ENCODE measurements at regions not wholly inside any gene's neighbourhood (a gene's known extent, or its start where the extent isn't known, plus 50 kb on each side); places are given as distances from the start of the nearest gene placed in this dataset.
"Not testable (repeated sequence)": the region's sequence is repeated elsewhere in the genome, so short reads cannot be mapped to it uniquely, and the experiment has no call there.

DNA sequence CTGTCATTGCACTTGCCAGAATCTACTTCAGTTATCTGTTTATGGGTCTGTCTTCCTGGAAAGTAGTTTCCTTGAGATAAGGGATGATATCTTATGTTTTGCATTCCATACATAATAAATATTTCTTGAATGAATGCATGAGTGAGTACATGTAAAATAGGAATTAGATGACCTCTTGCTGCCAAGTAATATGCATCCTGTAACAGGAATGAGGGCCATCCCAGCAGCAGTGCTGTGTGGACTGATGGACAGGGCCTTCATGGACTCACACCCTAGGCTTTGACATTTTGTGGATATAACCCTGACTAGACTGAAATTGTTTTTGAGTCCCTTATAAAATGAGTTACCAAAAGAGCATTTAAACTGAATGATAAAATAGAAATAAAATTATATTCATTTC, 77.2 kb upstream of the NEIL3 start:
- DNase-seq (ENCODE audit: extremely low read depth, low read depth): no peak

GRCh38 chr4:177235026-177235425, 74.6 kb upstream of the NEIL3 start:
- no peak for DNase-seq (ENCODE audit: extremely low read depth, low read depth)

DNA sequence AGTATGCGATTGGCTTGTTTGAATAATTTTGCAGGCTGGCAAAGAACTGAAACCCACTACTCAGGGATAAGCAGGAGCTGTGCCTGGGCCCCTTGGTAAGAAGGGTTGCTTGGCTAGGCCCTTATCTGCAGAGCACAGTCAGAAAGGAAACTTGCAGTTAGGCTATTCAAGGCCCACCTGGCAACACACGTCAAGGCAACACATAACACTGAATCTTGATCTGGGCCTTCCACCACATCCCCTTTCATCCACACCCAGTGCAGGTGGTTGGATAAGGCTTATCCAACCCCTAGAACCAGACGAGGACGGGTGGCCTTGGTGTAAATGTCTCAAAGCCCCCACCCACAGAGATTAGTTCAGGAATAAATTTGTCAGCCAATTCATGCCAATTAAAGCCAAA, 72.8 kb upstream of the NEIL3 start:
- no peak for DNase-seq (ENCODE audit: extremely low read depth, low read depth)

DNA sequence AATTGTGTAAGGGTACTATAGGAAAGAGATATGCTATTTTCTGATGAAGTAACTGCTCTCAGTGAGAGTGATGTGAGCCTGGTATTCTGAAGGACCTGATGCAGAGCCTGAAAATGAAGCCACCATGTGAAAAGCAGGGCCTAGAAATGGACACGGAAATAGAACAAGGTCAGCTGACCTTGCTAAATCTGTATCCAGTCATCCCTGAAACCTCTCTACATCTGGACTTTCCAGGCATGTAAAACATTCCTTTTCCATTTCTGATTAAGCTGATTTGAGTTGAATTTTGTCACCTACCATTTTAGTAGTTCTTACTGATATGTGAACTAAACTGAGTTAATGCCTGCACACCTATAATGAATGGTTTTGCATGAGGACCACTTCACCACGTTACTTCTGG, 72.4 kb upstream of the NEIL3 start:
- DNase-seq (ENCODE audit: extremely low read depth, low read depth): no peak

DNA sequence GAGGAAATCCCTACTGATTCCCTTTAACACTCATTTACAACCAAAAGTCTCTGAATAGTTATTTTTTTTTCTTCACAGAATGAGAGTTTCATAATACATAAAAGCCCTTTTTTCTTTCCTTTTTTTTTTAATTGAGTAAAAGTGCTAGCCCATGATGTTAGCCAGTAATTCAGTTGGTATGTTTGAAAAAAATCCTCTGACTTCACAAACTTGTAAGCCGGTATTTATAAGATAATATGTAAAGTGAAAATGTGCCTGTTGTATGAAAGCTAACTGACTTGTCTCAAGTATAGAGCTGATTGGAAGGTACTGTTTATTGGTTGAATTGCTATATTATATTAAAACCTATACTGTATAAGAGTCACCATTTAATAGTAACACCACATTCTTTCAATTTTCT, 70.2 kb upstream of the NEIL3 start:
- no peak for DNase-seq (ENCODE audit: extremely low read depth, low read depth)

DNA sequence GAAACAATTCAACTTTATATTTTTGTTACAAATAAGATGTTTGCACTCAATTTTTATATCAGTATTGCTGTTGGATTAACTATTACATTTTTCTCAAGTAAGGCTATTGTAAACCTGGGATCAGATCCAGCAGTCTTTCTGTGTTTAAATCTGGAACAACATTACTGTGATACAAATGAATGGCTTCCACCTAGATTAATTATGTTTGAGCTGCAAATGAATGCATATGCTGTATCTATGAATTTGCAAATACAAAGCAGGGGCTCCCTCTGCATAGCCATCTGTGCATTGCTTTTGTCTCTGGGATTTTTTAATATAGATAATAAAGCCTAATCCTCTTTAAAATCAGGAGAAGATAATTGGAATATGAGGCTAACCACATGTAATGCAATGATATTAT, 69.8 kb upstream of the NEIL3 start:
- no peak for DNase-seq (ENCODE audit: extremely low read depth, low read depth)

GRCh38 chr4:177242651-177243286, 66.9 kb upstream of the NEIL3 start:
- DNase-seq (ENCODE audit: extremely low read depth, low read depth): no peak

- DNase-seq (ENCODE audit: extremely low read depth, low read depth): no peak
These were observed 62.8 kb upstream of the NEIL3 start for GRCh38 chr4:177246641-177247584.

GRCh38 chr4:177250056-177250696, 59.5 kb upstream of the NEIL3 start:
- peak; percentile 66 for DNase-seq (ENCODE audit: extremely low read depth, low read depth)

GRCh38 chr4:177251237-177251636, 58.4 kb upstream of the NEIL3 start:
- DNase-seq (ENCODE audit: extremely low read depth, low read depth): peak; percentile 6

DNA sequence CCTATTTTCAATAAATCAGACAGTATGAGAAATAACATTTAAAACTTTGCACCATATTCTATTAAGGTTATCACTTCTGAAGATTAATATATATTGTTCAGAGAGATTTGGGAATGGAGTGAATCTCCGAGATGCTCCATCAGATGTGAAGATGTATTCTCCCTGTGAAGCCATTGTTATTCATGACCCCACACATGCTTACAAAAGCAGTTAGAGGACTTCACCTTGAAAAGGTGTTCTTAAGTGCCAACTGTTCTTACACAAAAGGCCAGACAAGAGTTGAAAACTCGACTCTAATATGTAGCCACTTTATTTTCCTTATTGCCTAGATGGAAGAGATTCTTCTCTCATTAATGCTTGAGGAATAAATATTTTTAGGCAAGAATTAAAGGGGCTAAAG, 54.3 kb upstream of the NEIL3 start:
- no peak for DNase-seq (ENCODE audit: extremely low read depth, low read depth)

DNA sequence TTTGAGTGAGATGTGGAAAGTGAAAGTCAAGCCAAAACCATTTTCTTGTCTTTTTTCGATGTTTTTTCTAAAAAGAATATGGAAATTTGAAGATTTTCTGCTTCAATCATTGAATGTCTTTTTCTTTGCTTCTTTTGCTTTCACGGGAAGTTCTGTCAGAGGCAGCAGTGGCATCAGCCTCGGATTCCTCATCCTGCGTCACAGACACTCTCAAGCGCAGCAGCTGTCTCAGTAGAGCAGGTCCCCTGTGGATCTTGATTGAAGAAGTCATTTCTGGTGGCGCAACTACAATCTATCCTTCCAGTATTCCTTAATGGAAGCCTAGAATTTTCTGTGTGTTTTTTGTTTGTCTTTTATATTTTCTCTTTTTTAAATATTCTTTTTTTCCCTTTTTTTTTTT, 52.7 kb upstream of the NEIL3 start:
- DNase-seq (ENCODE audit: extremely low read depth, low read depth): no peak

GRCh38 chr4:177259466-177259865, 50.2 kb upstream of the NEIL3 start:
- DNase-seq (ENCODE audit: extremely low read depth, low read depth): not testable (repeated sequence)

Small RNA genes lying in the stretch of these regions (small RNA-seq; reads per million reads assigned to genes)
- gene RN7SKP136: 0 reads per million in 2 experiments

Measured in NCI-H460 (cell line).